ENCODE measurements at regions not wholly inside any gene's neighbourhood (a gene's known extent, or its start where the extent isn't known, plus 50 kb on each side); places are given as distances from the start of the nearest gene placed in this dataset.

DNA sequence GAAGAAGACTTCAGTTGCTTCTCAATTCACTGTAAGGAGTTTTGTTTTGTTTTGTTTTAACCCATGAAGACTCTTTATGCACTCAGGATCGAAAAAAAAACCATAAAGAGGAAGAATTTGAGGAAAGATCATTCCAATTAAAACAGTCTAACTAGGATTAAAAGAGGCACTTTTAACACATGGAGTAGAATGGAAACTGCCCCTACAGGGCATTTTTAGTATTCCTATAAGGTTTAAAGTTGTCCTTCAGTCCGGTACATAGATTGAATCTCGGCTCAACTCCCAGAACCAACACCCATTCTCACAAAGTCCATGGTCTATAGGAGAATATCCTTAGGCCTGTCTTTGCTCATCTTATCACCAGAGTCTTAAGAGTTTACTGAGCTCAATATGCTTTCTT lies 469.6 kb downstream of the DTWD2 start:
- Histone ChIP-seq H3K36me3 (ENCODE audit: insufficient read depth) (no peaks in the 10 kb centered on the region), H3K4me1 (ENCODE audit: insufficient read depth) (no peaks in the 10 kb centered on the region), H3K27me3 (ENCODE audit: insufficient read depth) (no peaks in the 10 kb centered on the region), H3K79me2 (replicated peaks; ENCODE audit: insufficient read depth) (no peaks in the 10 kb centered on the region), H3K27ac (ENCODE audit: low read depth) (no peak overlapping the region), H3K9me2 (ENCODE audit: insufficient read depth) (no peaks in the 10 kb centered on the region; the same call in 1 of the 2 replicates), H2AFZ (no peak overlapping the region), H3K4me3 (no peak overlapping the region), H3K4me2 (no peak overlapping the region), H3F3A (replicated peaks; ENCODE audit: low read depth) (no peaks in the 10 kb centered on the region), H4K20me1 (replicated peaks; ENCODE audit: insufficient read depth) (no peaks in the 10 kb centered on the region)
- DNase-seq (ENCODE audit: low spot score) = no peak
- Mint-ChIP-seq H3K27me3 (ENCODE audit: insufficient read depth, low read depth, poor library complexity) (no peaks in the 10 kb centered on the region), H3K4me1 (no peaks in the 10 kb centered on the region), H3K4me3 (no peak overlapping the region), H3K36me3 (ENCODE audit: low read depth) (no peaks in the 10 kb centered on the region), H3K9me3 (no peaks in the 10 kb centered on the region), H3K27ac (no peak overlapping the region)
- TF ChIP-seq, protein P1, sequence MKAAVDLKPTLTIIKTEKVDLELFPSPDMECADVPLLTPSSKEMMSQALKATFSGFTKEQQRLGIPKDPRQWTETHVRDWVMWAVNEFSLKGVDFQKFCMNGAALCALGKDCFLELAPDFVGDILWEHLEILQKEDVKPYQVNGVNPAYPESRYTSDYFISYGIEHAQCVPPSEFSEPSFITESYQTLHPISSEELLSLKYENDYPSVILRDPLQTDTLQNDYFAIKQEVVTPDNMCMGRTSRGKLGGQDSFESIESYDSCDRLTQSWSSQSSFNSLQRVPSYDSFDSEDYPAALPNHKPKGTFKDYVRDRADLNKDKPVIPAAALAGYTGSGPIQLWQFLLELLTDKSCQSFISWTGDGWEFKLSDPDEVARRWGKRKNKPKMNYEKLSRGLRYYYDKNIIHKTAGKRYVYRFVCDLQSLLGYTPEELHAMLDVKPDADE (IDR thresholded peaks at IDR 0.05) = no peak
- TF ChIP-seq STAT1 (IDR thresholded peaks at IDR 0.05; ENCODE audit: unreplicated experiment) (no peak), NANOG (IDR thresholded peaks at IDR 0.05; ENCODE audit: borderline replicate concordance) (no peak), EZH2phosphoT487 (IDR thresholded peaks at IDR 0.05; ENCODE audit: unreplicated experiment) (no peak), POLR2AphosphoS5 (IDR thresholded peaks at IDR 0.05; ENCODE audit: low read depth) (no peak), ZNF114 (CRISPR knock-in tag; IDR thresholded peaks at IDR 0.05) (no peak), EZH2 (IDR thresholded peaks at IDR 0.05; ENCODE audit: low read depth, unreplicated experiment) (no peak), CREB1 (CRISPR knock-in tag; IDR thresholded peaks at IDR 0.05; ENCODE audit: low read depth) (no peak), JUNB (IDR thresholded peaks at IDR 0.05; ENCODE audit: unreplicated experiment) (no peak)
- TF ChIP-seq, protein P2, sequence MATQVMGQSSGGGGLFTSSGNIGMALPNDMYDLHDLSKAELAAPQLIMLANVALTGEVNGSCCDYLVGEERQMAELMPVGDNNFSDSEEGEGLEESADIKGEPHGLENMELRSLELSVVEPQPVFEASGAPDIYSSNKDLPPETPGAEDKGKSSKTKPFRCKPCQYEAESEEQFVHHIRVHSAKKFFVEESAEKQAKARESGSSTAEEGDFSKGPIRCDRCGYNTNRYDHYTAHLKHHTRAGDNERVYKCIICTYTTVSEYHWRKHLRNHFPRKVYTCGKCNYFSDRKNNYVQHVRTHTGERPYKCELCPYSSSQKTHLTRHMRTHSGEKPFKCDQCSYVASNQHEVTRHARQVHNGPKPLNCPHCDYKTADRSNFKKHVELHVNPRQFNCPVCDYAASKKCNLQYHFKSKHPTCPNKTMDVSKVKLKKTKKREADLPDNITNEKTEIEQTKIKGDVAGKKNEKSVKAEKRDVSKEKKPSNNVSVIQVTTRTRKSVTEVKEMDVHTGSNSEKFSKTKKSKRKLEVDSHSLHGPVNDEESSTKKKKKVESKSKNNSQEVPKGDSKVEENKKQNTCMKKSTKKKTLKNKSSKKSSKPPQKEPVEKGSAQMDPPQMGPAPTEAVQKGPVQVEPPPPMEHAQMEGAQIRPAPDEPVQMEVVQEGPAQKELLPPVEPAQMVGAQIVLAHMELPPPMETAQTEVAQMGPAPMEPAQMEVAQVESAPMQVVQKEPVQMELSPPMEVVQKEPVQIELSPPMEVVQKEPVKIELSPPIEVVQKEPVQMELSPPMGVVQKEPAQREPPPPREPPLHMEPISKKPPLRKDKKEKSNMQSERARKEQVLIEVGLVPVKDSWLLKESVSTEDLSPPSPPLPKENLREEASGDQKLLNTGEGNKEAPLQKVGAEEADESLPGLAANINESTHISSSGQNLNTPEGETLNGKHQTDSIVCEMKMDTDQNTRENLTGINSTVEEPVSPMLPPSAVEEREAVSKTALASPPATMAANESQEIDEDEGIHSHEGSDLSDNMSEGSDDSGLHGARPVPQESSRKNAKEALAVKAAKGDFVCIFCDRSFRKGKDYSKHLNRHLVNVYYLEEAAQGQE (IDR thresholded peaks at IDR 0.05; ENCODE audit: unreplicated experiment) = no peak
- TF ChIP-seq, protein P3, sequence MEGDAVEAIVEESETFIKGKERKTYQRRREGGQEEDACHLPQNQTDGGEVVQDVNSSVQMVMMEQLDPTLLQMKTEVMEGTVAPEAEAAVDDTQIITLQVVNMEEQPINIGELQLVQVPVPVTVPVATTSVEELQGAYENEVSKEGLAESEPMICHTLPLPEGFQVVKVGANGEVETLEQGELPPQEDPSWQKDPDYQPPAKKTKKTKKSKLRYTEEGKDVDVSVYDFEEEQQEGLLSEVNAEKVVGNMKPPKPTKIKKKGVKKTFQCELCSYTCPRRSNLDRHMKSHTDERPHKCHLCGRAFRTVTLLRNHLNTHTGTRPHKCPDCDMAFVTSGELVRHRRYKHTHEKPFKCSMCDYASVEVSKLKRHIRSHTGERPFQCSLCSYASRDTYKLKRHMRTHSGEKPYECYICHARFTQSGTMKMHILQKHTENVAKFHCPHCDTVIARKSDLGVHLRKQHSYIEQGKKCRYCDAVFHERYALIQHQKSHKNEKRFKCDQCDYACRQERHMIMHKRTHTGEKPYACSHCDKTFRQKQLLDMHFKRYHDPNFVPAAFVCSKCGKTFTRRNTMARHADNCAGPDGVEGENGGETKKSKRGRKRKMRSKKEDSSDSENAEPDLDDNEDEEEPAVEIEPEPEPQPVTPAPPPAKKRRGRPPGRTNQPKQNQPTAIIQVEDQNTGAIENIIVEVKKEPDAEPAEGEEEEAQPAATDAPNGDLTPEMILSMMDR (conservative IDR thresholded peaks at IDR 0.05; ENCODE audit: low read depth in 2 of 2) = no peak; a peak in 1 of 4 replicates
- TF ChIP-seq, protein P4, sequence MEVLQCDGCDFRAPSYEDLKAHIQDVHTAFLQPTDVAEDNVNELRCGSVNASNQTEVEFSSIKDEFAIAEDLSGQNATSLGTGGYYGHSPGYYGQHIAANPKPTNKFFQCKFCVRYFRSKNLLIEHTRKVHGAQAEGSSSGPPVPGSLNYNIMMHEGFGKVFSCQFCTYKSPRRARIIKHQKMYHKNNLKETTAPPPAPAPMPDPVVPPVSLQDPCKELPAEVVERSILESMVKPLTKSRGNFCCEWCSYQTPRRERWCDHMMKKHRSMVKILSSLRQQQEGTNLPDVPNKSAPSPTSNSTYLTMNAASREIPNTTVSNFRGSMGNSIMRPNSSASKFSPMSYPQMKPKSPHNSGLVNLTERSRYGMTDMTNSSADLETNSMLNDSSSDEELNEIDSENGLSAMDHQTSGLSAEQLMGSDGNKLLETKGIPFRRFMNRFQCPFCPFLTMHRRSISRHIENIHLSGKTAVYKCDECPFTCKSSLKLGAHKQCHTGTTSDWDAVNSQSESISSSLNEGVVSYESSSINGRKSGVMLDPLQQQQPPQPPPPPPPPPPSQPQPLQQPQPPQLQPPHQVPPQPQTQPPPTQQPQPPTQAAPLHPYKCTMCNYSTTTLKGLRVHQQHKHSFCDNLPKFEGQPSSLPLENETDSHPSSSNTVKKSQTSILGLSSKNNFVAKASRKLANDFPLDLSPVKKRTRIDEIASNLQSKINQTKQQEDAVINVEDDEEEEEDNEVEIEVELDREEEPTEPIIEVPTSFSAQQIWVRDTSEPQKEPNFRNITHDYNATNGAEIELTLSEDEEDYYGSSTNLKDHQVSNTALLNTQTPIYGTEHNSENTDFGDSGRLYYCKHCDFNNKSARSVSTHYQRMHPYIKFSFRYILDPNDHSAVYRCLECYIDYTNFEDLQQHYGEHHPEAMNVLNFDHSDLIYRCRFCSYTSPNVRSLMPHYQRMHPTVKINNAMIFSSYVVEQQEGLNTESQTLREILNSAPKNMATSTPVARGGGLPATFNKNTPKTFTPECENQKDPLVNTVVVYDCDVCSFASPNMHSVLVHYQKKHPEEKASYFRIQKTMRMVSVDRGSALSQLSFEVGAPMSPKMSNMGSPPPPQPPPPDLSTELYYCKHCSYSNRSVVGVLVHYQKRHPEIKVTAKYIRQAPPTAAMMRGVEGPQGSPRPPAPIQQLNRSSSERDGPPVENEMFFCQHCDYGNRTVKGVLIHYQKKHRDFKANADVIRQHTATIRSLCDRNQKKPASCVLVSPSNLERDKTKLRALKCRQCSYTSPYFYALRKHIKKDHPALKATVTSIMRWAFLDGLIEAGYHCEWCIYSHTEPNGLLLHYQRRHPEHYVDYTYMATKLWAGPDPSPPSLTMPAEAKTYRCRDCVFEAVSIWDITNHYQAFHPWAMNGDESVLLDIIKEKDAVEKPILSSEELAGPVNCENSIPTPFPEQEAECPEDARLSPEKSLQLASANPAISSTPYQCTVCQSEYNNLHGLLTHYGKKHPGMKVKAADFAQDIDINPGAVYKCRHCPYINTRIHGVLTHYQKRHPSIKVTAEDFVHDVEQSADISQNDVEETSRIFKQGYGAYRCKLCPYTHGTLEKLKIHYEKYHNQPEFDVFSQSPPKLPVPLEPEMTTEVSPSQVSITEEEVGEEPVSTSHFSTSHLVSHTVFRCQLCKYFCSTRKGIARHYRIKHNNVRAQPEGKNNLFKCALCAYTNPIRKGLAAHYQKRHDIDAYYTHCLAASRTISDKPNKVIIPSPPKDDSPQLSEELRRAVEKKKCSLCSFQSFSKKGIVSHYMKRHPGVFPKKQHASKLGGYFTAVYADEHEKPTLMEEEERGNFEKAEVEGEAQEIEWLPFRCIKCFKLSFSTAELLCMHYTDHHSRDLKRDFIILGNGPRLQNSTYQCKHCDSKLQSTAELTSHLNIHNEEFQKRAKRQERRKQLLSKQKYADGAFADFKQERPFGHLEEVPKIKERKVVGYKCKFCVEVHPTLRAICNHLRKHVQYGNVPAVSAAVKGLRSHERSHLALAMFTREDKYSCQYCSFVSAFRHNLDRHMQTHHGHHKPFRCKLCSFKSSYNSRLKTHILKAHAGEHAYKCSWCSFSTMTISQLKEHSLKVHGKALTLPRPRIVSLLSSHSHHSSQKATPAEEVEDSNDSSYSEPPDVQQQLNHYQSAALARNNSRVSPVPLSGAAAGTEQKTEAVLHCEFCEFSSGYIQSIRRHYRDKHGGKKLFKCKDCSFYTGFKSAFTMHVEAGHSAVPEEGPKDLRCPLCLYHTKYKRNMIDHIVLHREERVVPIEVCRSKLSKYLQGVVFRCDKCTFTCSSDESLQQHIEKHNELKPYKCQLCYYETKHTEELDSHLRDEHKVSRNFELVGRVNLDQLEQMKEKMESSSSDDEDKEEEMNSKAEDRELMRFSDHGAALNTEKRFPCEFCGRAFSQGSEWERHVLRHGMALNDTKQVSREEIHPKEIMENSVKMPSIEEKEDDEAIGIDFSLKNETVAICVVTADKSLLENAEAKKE (CRISPR knock-in tag; IDR thresholded peaks at IDR 0.05) = no peak
- no peak for ATAC-seq

All from GM23338 (cell line).